SK-N-SH treated with all-trans-retinoic acid at 6 μM for 48 hours (cell line): ENCODE measurements at regions not wholly inside any gene's neighbourhood (a gene's known extent, or its start where the extent isn't known, plus 50 kb on each side); places are given as distances from the start of the nearest gene placed in this dataset.

Experiments used
- GLIS3 ChIP-seq: fragments of 250-450 bp; sonication (Bioruptor Pico); IDR thresholded peaks from 2 replicates; pipeline ENCODE4 v1.5.0; 2020; ENCODE audit warnings: mild to moderate bottlenecking, moderate library complexity
- PATZ1 ChIP-seq: fragments of 250-450 bp; sonication (Bioruptor Pico); IDR thresholded peaks from 2 replicates; pipeline ENCODE4 v1.8.0; 2020; ENCODE audit warnings: mild to moderate bottlenecking, moderate library complexity, borderline replicate concordance
- RARB ChIP-seq: fragments of 250-450 bp; sonication (Bioruptor Pico); IDR thresholded peaks from 2 replicates; pipeline ENCODE4 v1.8.0; 2021; ENCODE audit warnings: mild to moderate bottlenecking, moderate library complexity
- TCF4 ChIP-seq: fragments of 250-450 bp; sonication (Bioruptor Pico); IDR thresholded peaks from 2 replicates; pipeline ENCODE4 v1.8.0; 2021; ENCODE audit warnings: mild to moderate bottlenecking, moderate library complexity, borderline replicate concordance

- no peak for TF ChIP-seq PATZ1
- no peak for TF ChIP-seq RARB (CRISPR knock-in tag)
- TF ChIP-seq TCF4 (CRISPR knock-in tag), result no peak
- TF ChIP-seq GLIS3 (CRISPR knock-in tag), result no peak
Measured at GRCh38 chr1:45260244-45260643, 53.8 kb upstream of the ZSWIM5 start.
